22Rv1 (cell line): ENCODE measurements at regions not wholly inside any gene's neighbourhood (a gene's known extent, or its start where the extent isn't known, plus 50 kb on each side); places are given as distances from the start of the nearest gene placed in this dataset.

ENCODE experiments used
- CTCF ChIP-seq: fragments of 450-650 bp; IDR thresholded peaks from 2 replicates; pipeline ENCODE4 v1.5.1; 2017; ENCODE audit warnings: mild to moderate bottlenecking
- ZFX ChIP-seq: fragments of 450-650 bp; IDR thresholded peaks from 2 replicates; pipeline ENCODE4 v1.6.1; 2017; ENCODE audit warnings: antibody characterized with exemption, borderline replicate concordance

- no peak for TF ChIP-seq ZFX
- no peak for TF ChIP-seq CTCF
Observed at GRCh38 chr2:128404709-128405466, 86.2 kb upstream of the HS6ST1 start.
